LNCAP (cell line): ENCODE measurements at regions not wholly inside any gene's neighbourhood (a gene's known extent, or its start where the extent isn't known, plus 50 kb on each side); places are given as distances from the start of the nearest gene placed in this dataset.

Experiments
- TF ChIP-seq, protein P1 (sequence below): fragments of 450-650 bp; IDR thresholded peaks from 2 replicates; pipeline ENCODE4 v1.5.1; 2017; ENCODE audit warnings: mild to moderate bottlenecking

DNA sequence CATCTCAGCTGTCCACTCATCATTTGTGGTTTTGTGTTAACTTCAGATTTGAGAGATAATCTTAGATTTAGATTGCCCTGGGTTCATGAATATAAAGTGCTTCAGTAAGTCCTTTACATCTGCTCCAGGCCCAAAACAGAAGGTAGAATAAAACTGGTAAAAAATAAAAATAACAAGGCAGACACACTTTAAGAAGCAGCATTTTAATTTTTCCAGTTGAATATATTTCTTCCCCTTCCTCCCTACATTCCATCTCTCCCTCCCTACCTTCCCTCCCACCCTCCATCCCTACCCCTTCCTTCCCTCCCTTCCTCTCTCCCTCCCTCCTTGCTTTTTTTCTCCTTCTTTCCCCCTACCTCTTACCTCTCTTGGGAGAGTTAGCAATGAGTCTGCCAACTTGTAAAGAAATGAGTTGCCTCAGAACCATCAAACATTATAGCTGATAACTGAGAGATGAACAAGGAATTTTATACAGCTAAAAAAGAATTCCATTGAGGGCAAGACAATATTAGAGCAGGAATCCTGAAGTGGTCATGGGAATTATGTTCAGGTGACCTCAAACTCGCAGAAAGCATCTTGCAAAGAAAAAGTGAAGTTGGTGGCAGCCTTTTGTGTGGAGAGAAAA is 145.0 kb upstream of the SOX4 start:
- TF ChIP-seq, protein P1, sequence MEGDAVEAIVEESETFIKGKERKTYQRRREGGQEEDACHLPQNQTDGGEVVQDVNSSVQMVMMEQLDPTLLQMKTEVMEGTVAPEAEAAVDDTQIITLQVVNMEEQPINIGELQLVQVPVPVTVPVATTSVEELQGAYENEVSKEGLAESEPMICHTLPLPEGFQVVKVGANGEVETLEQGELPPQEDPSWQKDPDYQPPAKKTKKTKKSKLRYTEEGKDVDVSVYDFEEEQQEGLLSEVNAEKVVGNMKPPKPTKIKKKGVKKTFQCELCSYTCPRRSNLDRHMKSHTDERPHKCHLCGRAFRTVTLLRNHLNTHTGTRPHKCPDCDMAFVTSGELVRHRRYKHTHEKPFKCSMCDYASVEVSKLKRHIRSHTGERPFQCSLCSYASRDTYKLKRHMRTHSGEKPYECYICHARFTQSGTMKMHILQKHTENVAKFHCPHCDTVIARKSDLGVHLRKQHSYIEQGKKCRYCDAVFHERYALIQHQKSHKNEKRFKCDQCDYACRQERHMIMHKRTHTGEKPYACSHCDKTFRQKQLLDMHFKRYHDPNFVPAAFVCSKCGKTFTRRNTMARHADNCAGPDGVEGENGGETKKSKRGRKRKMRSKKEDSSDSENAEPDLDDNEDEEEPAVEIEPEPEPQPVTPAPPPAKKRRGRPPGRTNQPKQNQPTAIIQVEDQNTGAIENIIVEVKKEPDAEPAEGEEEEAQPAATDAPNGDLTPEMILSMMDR = no peak

DNA sequence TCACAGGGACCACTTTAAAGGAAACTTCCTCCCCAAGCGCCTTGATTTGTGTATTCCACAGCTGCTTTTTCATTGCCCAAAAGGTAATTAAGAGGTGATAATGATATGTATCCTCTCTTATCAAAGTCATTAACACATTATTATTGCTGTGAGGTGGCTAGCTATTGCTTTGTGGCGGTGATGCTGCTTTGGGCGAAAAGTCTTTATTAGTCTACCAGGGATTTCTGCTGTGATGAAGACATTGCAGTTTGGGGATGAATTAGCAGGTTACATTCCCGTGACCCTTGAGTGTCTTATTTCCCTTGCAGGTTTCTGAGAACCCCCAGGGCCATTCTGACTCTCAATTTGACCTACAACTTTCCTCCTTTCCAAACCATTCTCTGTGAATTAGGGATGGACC is 143.4 kb upstream of the SOX4 start:
- TF ChIP-seq, protein P1 = no peak

DNA sequence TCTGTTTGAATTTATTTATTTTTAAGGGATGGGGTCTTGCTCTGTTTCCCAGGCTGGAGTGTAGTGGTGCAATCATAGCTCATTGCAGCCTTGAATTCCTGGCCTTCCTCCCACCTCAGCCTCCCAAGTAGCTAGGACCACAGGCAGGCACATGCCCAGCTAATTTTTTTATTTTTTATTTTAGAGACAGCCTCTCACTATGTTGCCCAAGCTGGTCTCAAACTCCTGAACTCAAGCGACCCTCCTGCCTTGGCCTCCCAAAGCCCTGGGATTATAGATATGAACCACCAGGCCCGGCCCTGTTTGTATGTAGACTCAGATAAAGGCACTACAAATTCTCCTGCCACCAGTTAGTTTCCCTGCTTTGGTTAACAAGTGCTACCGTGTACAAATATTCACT is 142.9 kb upstream of the SOX4 start:
- TF ChIP-seq, protein P1 = no peak

DNA sequence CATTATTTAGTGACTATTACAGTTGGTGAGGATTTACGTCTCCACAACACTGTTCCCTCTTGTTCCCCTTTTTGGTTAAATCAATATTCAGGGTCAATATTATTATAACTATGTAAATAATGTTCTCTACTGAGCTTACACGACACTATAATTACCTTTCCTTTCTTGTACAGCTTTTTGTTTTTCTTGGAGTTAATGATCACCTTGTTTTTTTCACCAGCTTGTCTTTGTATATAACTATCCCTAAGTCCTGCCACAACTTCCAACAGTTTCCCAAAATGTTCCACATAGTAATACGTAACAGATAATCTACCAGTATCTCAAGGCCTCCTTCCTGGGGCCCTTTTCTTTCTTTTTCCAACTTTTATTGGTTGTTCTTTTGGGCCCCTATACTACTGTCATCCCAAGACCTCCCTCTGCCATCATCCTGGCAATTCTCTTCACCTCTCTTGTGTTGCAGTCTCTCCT is 142.0 kb upstream of the SOX4 start:
- TF ChIP-seq, protein P1 = no peak

DNA sequence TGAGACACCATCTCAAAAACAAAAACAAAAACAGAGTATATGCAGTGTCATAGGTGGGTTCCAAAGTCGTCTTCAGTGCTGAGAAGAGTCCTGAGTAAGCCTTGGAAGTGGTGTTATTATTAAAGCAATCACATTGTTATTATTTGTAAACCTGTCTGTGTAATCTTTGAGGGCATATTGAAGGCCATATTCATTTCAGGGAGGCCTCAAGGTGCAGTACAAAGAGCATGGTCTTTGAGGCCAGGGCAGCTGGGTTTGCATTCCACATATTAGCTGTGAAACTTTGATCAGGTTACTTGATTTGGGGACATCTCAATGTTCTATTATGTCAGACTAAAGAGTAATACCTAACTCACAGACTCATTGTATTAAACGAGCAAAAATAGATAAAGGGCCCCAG is 139.3 kb upstream of the SOX4 start:
- TF ChIP-seq, protein P1 = no peak

DNA sequence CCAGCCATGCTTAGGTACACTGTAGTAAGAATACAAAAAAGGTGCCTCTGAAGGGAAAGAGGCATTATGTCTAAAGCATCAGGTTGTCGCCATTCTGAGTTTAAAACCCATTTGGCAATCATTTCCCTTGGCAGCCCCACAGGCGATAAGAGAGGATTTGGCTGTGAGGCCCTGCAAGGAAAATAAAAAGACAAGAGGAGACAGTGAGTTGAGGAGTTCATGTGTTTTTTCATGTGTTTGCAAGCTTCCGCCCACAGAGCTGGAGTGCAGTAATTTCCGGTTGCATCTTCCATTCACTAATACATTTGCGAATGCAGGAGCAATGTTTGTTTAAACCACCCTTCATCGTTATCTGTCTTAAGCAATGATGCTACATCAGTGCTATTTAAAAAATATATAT is 138.5 kb upstream of the SOX4 start:
- TF ChIP-seq, protein P1 = no peak

DNA sequence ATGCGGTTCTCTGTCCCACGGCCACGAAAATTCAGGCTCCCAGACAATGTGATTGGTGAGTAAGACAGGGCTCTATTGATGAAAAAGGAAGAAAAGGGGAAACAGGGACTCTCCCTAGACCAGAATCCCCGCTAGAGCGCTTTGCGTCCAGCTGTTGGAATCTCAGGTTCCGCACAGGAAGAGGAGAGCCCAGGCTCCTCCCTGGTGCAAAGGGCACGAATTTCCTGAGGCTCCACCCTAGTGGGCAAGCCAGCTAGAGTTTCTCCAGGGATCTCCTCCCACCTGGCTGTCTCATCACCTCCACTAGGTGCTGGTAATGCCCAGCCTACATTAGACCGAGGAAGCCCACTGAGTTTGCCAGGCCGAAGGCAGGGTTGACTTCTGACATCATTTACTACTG is 135.9 kb upstream of the SOX4 start:
- TF ChIP-seq, protein P1 = no peak

DNA sequence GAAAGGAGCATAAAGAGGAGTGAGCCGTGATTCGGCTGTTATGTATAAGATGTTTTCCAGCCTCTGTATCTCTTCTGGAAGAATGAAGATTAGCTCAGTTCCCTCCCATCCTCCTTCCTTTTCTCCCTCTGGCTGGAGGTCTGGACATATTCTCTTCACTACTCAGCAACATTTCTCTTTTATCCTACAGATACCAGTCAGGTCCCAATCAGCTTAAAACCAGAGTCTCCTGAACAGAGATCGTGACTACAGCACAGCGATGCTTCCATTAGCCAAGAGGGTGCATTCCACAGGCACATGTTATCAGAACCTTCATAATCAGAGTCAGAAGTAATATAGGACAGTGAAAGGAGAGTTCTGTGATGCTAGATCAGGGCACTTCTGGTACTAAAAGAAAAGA is 133.9 kb upstream of the SOX4 start:
- TF ChIP-seq, protein P1 = no peak
